Thyroid gland (tissue), 4 donors: ENCODE measurements at regions not wholly inside any gene's neighbourhood (a gene's known extent, or its start where the extent isn't known, plus 50 kb on each side); places are given as distances from the start of the nearest gene placed in this dataset.

Source experiments
- CTCF ChIP-seq, 6 experiments: fragments of 200-600 bp in 3 of 6; fragments of 450-650 bp in 3 of 6; sonication (generic) in 3 of 6; IDR thresholded peaks; one replicate each; pipeline ENCODE4 v1.5.1; 2016 to 2019; ENCODE audit warnings: antibody characterized with exemption in 6 of 6, mild to moderate bottlenecking in 2 of 6, inconsistent platforms in 1 of 6, moderate library complexity in 1 of 6
- POLR2A ChIP-seq, 2 donors: fragments of 450-650 bp; IDR thresholded peaks; one replicate each; pipeline ENCODE4 v1.6.1; 2017; ENCODE audit warnings: antibody characterized with exemption in 2 of 2, mild to moderate bottlenecking in 2 of 2, moderate library complexity in 1 of 2

GRCh38 chr13:29905845-29906244 lies 55.4 kb upstream of the UBL3 start:
- no peak for TF ChIP-seq CTCF (IDR thresholded peaks at IDR 0.05)
- no peak for TF ChIP-seq POLR2A (IDR thresholded peaks at IDR 0.05)
